ENCODE measurements at regions not wholly inside any gene's neighbourhood (a gene's known extent, or its start where the extent isn't known, plus 50 kb on each side); places are given as distances from the start of the nearest gene placed in this dataset.

- no peak for DNase-seq
- in situ Hi-C loops (cut with HindIII; ENCODE audit: low pct_ligation_motif_present, low pct_unique_long_range_greater_than_20kb, low sequenced_read_pairs): no loop called here
These were observed 240.1 kb downstream of the RHOU start for GRCh38 chr1:228975238-228975907.

- DNase-seq: no peak
- in situ Hi-C loops (cut with HindIII; ENCODE audit: low pct_ligation_motif_present, low pct_unique_long_range_greater_than_20kb, low sequenced_read_pairs): no loop called here
These were observed 241.0 kb downstream of the RHOU start for GRCh38 chr1:228976316-228976715.

- in situ Hi-C loops (cut with HindIII; ENCODE audit: low pct_ligation_motif_present, low pct_unique_long_range_greater_than_20kb, low sequenced_read_pairs): no loop called here
- DNase-seq: no peak
These were observed 242.0 kb downstream of the RHOU start for GRCh38 chr1:228977307-228977706.

DNA sequence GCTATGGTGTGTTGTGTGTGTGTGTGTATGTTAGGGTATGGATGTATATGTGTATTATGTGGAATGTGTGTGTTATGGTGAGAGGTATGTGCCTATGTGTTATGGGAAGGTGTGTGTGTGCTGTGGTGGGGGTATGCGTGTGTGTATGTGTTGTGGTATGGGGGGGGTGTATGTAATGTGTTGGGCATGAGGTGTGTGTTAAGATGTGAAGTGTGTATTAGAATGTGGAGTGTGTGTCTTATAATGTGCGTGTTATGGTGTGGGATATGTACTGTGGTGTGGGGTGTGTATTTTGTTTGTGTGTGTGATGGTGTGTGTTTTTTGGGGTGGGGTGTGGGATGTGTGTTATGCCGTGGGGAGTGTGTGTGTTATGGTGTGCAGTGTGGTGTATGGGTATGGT is 242.5 kb downstream of the RHOU start:
- in situ Hi-C loops (cut with HindIII; ENCODE audit: low pct_ligation_motif_present, low pct_unique_long_range_greater_than_20kb, low sequenced_read_pairs): no loop called here
- DNase-seq: no peak

GRCh38 chr1:228978484-228979324 is 243.4 kb downstream of the RHOU start:
- in situ Hi-C loops (cut with HindIII; ENCODE audit: low pct_ligation_motif_present, low pct_unique_long_range_greater_than_20kb, low sequenced_read_pairs): no loop called here
- no peak for DNase-seq

DNA sequence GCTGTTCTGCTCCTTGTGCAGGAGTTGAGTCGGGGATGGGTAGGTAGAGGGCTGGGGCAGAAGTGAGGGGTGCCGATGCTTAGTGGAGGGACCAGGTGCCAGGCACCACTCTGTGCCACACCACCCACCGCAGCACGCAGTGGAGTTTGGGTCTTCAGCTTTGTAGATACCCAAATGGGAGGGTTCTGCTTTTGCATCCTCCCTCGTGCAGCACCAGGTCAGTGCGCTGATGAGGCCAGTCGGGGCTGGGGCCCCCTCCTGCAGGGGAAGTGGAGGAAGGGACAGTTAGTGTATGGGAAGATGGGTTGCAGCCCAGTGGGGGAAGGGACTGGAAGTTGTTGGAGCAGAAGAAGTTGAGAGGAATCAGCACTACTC is 244.0 kb downstream of the RHOU start:
- in situ Hi-C loops (cut with HindIII; ENCODE audit: low pct_ligation_motif_present, low pct_unique_long_range_greater_than_20kb, low sequenced_read_pairs): no loop called here
- no peak for DNase-seq

DNA sequence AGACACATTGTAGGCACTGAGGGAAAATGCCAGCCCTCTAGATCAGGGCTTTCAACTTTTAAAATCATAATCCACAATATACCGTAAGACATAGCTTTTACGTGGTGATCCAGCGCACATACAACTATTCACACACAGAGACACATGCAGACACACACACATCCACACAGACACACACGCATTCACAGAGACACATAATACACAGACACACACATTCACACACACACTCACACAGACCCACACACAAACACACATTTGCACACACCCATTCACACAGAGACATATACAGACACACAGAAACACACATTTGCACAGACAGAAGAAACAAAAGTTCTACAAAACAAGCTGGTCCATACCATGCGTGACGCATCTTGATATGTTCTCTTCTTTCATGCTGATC is 244.5 kb downstream of the RHOU start:
- in situ Hi-C loops (cut with HindIII; ENCODE audit: low pct_ligation_motif_present, low pct_unique_long_range_greater_than_20kb, low sequenced_read_pairs): no loop called here

GRCh38 chr1:228980232-228980937 is 245.1 kb downstream of the RHOU start:
- no peak for DNase-seq
- in situ Hi-C loops (cut with HindIII; ENCODE audit: low pct_ligation_motif_present, low pct_unique_long_range_greater_than_20kb, low sequenced_read_pairs): no loop called here

More for the DNA sequence above, 244.5 kb downstream of the RHOU start:
- DNase-seq: no peak

- DNase-seq: no peak
- in situ Hi-C loops (cut with HindIII; ENCODE audit: low pct_ligation_motif_present, low pct_unique_long_range_greater_than_20kb, low sequenced_read_pairs): no loop called here
These were observed 247.4 kb downstream of the RHOU start for GRCh38 chr1:228982637-228983036.

GRCh38 chr1:228983231-228983660 is 248.0 kb downstream of the RHOU start:
- DNase-seq: no peak
- in situ Hi-C loops (cut with HindIII; ENCODE audit: low pct_ligation_motif_present, low pct_unique_long_range_greater_than_20kb, low sequenced_read_pairs): no loop called here

- in situ Hi-C loops (cut with HindIII; ENCODE audit: low pct_ligation_motif_present, low pct_unique_long_range_greater_than_20kb, low sequenced_read_pairs): no loop called here
- no peak for DNase-seq
These were observed 248.4 kb downstream of the RHOU start for GRCh38 chr1:228983661-228984060.

DNA sequence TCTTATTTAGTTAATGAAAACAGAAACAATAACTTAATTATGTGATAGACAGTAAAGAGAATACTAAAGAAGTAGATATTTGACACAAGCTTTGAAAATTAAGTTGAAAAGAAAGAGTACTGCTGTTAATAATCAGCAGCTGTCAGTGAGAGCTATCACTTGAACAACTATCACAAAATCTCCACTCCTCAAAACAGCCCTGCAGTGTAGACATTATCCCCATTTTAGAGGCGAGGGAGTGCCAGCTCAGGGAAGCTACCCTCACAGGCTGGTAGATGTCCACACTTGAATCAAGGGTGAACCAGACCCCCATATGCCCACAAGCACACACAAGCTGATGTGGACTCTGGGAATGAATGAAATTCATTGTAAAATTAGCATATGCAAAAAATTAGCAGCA is 248.8 kb downstream of the RHOU start:
- in situ Hi-C loops (cut with HindIII; ENCODE audit: low pct_ligation_motif_present, low pct_unique_long_range_greater_than_20kb, low sequenced_read_pairs): no loop called here
- DNase-seq: no peak

DNA sequence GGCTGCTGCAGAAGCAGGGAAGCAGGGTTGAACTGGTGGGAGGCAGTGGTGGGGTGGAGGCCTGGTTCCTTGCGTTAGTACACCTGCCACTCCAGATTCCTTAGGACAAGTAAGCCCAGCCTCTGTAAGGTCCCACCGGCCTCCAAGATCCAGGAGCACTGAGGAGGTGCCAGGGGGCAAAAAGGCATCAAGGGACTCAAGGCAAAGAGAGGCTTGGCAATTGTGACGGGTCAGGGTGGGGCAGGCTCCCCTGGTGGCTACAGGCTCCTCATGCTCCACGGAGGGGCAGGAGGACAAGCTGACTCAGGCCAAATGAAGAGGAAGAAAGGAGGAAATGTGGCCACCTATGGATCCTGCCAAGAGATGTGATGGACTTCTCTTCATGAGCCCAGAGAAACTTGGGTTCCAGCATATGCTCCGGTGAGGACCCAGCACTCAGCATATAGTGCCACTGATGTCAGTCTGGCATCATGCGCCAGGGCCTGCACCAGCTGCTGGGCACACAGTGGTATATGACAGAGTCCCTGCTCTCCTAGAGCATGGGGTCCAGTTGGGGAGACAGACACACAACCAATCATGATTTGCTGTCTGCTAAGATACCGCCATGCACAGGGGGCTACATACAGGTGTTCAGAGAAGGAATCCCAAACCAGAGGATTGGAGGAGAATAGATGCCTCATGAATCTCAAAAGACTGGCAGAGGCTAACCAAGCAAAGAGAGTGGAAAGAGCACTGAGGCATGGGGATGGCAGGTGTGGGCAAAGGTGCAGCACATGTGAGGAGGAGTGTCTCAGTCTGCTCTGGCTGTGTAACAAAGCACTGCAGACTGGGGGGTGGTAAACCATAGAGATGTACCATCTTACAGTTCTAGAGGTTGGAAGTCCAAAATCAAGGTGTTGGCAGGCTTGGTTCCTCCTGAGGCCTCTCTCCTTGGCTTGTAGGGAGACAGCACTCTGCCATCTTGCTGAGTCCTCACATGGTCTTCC is 249.7 kb downstream of the RHOU start:
- no peak for DNase-seq
- in situ Hi-C loops (cut with HindIII; ENCODE audit: low pct_ligation_motif_present, low pct_unique_long_range_greater_than_20kb, low sequenced_read_pairs): no loop called here

DNA sequence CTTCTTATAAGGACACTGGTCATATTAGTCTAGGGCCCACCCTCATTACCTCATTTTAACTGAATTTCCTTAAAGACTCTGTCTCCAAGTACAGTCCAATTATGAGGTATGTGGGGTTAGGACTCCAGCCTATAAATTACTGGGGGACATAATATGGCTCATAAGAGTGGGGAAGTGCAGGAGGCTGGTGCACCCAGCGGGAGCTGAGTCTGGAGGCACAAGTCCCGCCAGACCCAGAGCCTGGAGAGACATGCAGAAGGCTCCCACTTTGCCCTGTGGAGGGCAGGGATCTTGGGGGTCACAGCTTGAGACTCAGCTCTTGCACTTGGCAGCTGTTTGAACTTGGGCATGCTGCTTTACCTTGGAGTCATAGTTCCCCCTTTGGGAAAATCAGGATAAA is 250.4 kb downstream of the RHOU start:
- no peak for DNase-seq
- in situ Hi-C loops (cut with HindIII; ENCODE audit: low pct_ligation_motif_present, low pct_unique_long_range_greater_than_20kb, low sequenced_read_pairs): no loop called here

GRCh38 chr1:228986093-228986904 is 251.0 kb downstream of the RHOU start:
- DNase-seq: no peak
- in situ Hi-C loops (cut with HindIII; ENCODE audit: low pct_ligation_motif_present, low pct_unique_long_range_greater_than_20kb, low sequenced_read_pairs): no loop called here

GRCh38 chr1:228987286-228987685 is 252.0 kb downstream of the RHOU start:
- in situ Hi-C loops (cut with HindIII; ENCODE audit: low pct_ligation_motif_present, low pct_unique_long_range_greater_than_20kb, low sequenced_read_pairs): no loop called here
- DNase-seq: no peak

- in situ Hi-C loops (cut with HindIII; ENCODE audit: low pct_ligation_motif_present, low pct_unique_long_range_greater_than_20kb, low sequenced_read_pairs): no loop called here
- DNase-seq: no peak
These were observed 252.6 kb downstream of the RHOU start for GRCh38 chr1:228987736-228988506.
